ENCODE measurements at regions not wholly inside any gene's neighbourhood (a gene's known extent, or its start where the extent isn't known, plus 50 kb on each side); places are given as distances from the start of the nearest gene placed in this dataset.

- Histone ChIP-seq H3K4me1 (no peaks in the 10 kb centered on the region), H3K36me3 (ENCODE audit: low read depth, missing control alignments) (no peaks in the 10 kb centered on the region), H3K9me3 (no peaks in the 10 kb centered on the region), H3K27me3 (no peaks in the 10 kb centered on the region), H3K27ac (no peak overlapping the region), H3K4me3 (no peak overlapping the region)
- WGBS, 2 donors: 96 to 100% methylated on average over 1 of the region's 1 CpG
- no peak for TF ChIP-seq CTCF (IDR thresholded peaks at IDR 0.05)
- no peak for TF ChIP-seq POLR2A (IDR thresholded peaks at IDR 0.05)
- intact Hi-C loops (cut with DNase I; ENCODE audit: low total_unique reads): no loop called here
- DNase-seq: no peak
Measured at GRCh38 chr2:223477318-223477717, 124.8 kb downstream of the SCG2 start.

- H3K36me3 ChIP-seq (ENCODE audit: low read depth, missing control alignments): no peaks in the 10 kb centered on the region
- H3K27me3 ChIP-seq: no peaks in the 10 kb centered on the region
- no peaks in the 10 kb centered on the region for H3K9me3 ChIP-seq
- H3K27ac ChIP-seq: no peak overlapping the region
- DNase-seq: no peak
- WGBS, 2 donors: 76 to 78% methylated on average over 5 of the region's 5 CpGs
- intact Hi-C loops (cut with DNase I; ENCODE audit: low total_unique reads): no loop called here
- no peaks in the 10 kb centered on the region for H3K4me1 ChIP-seq
- TF ChIP-seq CTCF (IDR thresholded peaks at IDR 0.05): no peak
- no peak for TF ChIP-seq POLR2A (IDR thresholded peaks at IDR 0.05)
- H3K4me3 ChIP-seq: no peak overlapping the region
Measured at GRCh38 chr2:223481486-223481885, 120.7 kb downstream of the SCG2 start.

GRCh38 chr2:223486751-223487150 lies 115.4 kb downstream of the SCG2 start:
- intact Hi-C loops (cut with DNase I; ENCODE audit: low total_unique reads): no loop called here
- Histone ChIP-seq H3K27me3 (no peaks in the 10 kb centered on the region), H3K4me1 (no peaks in the 10 kb centered on the region)

GRCh38 chr2:223487214-223487846 lies 114.8 kb downstream of the SCG2 start:
- Histone ChIP-seq H3K27ac (no peak overlapping the region), H3K27me3 (no peaks in the 10 kb centered on the region), H3K4me3 (no peak overlapping the region), H3K4me1 (no peaks in the 10 kb centered on the region), H3K36me3 (ENCODE audit: low read depth, missing control alignments) (no peaks in the 10 kb centered on the region), H3K9me3 (no peaks in the 10 kb centered on the region)
- intact Hi-C loops (cut with DNase I; ENCODE audit: low total_unique reads): no loop called here
- 75 to 85% methylated on average over 2 of the region's 2 CpGs for WGBS, 2 donors
- no peak for TF ChIP-seq POLR2A (IDR thresholded peaks at IDR 0.05)
- TF ChIP-seq CTCF (IDR thresholded peaks at IDR 0.05): no peak
- DNase-seq: no peak

More at GRCh38 chr2:223486751-223487150, 115.4 kb downstream of the SCG2 start:
- DNase-seq: no peak
- Histone ChIP-seq H3K36me3 (ENCODE audit: low read depth, missing control alignments) (no peaks in the 10 kb centered on the region), H3K27ac (no peak overlapping the region), H3K4me3 (no peak overlapping the region), H3K9me3 (no peaks in the 10 kb centered on the region)
- TF ChIP-seq CTCF (IDR thresholded peaks at IDR 0.05) (no peak), POLR2A (IDR thresholded peaks at IDR 0.05) (no peak)

- TF ChIP-seq CTCF (IDR thresholded peaks at IDR 0.05): no peak
- TF ChIP-seq POLR2A (IDR thresholded peaks at IDR 0.05): no peak
- Histone ChIP-seq H3K4me1 (no peaks in the 10 kb centered on the region), H3K27me3 (no peaks in the 10 kb centered on the region), H3K4me3 (no peak overlapping the region), H3K27ac (no peak overlapping the region), H3K9me3 (no peaks in the 10 kb centered on the region), H3K36me3 (ENCODE audit: low read depth, missing control alignments) (no peaks in the 10 kb centered on the region)
- DNase-seq: no peak
- intact Hi-C loops (cut with DNase I; ENCODE audit: low total_unique reads): no loop called here
- 44 to 57% methylated on average over 4 of the region's 4 CpGs for WGBS, 2 donors
Measured at GRCh38 chr2:223488814-223489213, 113.3 kb downstream of the SCG2 start.
